Hematopoietic multipotent progenitor cell treated with erythropoietin and hydrocortisone succinate and interleukin-3 and kit ligand, for 6 days (in vitro differentiated cells): ENCODE measurements at regions not wholly inside any gene's neighbourhood (a gene's known extent, or its start where the extent isn't known, plus 50 kb on each side); places are given as distances from the start of the nearest gene placed in this dataset.
A peak's percentile ranks its signal among the peaks of the same experiment; 100 is the strongest.
"Not testable (repeated sequence)": the region's sequence is repeated elsewhere in the genome, so short reads cannot be mapped to it uniquely, and the experiment has no call there.

Source experiments
- DNase-seq: peaks from one replicate; pipeline ENCODE4 v3.0.0-alpha.2; 2015

- peak; percentile 25 for DNase-seq
Observed at GRCh38 chr1:234782791-234783190, 172.8 kb upstream of the IRF2BP2 start.

- DNase-seq = peak; percentile 0
Observed at GRCh38 chr1:234782105-234782751, 172.2 kb upstream of the IRF2BP2 start.

- DNase-seq = no peak
Observed at GRCh38 chr1:234781241-234782065, 171.5 kb upstream of the IRF2BP2 start.

- no peak for DNase-seq
Observed at GRCh38 chr1:234780531-234781162, 170.7 kb upstream of the IRF2BP2 start.

GRCh38 chr1:234780112-234780511, 170.1 kb upstream of the IRF2BP2 start:
- DNase-seq = no peak

GRCh38 chr1:234779600-234779999, 169.6 kb upstream of the IRF2BP2 start:
- not testable (repeated sequence) for DNase-seq

GRCh38 chr1:234779160-234779538, 169.2 kb upstream of the IRF2BP2 start:
- DNase-seq = peak; percentile 66

- DNase-seq = peak; percentile 87
Observed at GRCh38 chr1:234778221-234779159, 168.5 kb upstream of the IRF2BP2 start.

- DNase-seq = no peak
Observed at GRCh38 chr1:234777856-234778220, 167.9 kb upstream of the IRF2BP2 start.

- DNase-seq = no peak
Observed at GRCh38 chr1:234776876-234777855, 167.2 kb upstream of the IRF2BP2 start.

GRCh38 chr1:234776256-234776875, 166.4 kb upstream of the IRF2BP2 start:
- DNase-seq = no peak

- peak; percentile 77 for DNase-seq
Observed at GRCh38 chr1:234775477-234776246, 165.7 kb upstream of the IRF2BP2 start.

GRCh38 chr1:234774971-234775370, 165.0 kb upstream of the IRF2BP2 start:
- DNase-seq = no peak

- DNase-seq = no peak
Observed at GRCh38 chr1:234773936-234774677, 164.1 kb upstream of the IRF2BP2 start.

GRCh38 chr1:234772345-234773147, 162.6 kb upstream of the IRF2BP2 start:
- peak; percentile 97 for DNase-seq

- peak; percentile 64 for DNase-seq
Observed at GRCh38 chr1:234771642-234772344, 161.8 kb upstream of the IRF2BP2 start.

- no peak for DNase-seq
Observed at GRCh38 chr1:234770924-234771540, 161.1 kb upstream of the IRF2BP2 start.
